ENCODE measurements at regions not wholly inside any gene's neighbourhood (a gene's known extent, or its start where the extent isn't known, plus 50 kb on each side); places are given as distances from the start of the nearest gene placed in this dataset.

DNA sequence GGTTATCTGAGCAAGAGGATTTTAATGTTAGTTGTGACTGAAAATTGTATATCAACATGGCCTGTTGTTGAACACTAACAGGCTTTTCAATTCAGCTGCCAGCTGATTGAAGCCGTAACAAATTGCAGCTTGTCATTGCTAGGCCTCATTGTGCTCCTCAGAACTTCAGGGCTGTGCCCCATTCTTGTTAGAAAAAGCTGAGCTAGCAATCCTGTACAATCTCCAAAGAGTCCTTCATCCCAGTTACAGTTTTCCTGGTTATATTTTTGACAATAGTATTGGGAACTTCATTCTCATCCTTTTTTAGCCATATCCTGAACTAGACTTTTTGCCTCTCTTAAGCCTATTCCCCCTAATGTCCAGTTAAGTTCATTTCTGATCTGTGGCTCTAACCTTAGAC is 564.1 kb upstream of the ATXN7L3B start:
- CTCF ChIA-PET = no interaction called here
- TF ChIP-seq, protein P1, sequence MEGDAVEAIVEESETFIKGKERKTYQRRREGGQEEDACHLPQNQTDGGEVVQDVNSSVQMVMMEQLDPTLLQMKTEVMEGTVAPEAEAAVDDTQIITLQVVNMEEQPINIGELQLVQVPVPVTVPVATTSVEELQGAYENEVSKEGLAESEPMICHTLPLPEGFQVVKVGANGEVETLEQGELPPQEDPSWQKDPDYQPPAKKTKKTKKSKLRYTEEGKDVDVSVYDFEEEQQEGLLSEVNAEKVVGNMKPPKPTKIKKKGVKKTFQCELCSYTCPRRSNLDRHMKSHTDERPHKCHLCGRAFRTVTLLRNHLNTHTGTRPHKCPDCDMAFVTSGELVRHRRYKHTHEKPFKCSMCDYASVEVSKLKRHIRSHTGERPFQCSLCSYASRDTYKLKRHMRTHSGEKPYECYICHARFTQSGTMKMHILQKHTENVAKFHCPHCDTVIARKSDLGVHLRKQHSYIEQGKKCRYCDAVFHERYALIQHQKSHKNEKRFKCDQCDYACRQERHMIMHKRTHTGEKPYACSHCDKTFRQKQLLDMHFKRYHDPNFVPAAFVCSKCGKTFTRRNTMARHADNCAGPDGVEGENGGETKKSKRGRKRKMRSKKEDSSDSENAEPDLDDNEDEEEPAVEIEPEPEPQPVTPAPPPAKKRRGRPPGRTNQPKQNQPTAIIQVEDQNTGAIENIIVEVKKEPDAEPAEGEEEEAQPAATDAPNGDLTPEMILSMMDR (conservative IDR thresholded peaks at IDR 0.05) = no peak
- no peak for TF ChIP-seq EZH2 (IDR thresholded peaks at IDR 0.05; ENCODE audit: low read depth)

DNA sequence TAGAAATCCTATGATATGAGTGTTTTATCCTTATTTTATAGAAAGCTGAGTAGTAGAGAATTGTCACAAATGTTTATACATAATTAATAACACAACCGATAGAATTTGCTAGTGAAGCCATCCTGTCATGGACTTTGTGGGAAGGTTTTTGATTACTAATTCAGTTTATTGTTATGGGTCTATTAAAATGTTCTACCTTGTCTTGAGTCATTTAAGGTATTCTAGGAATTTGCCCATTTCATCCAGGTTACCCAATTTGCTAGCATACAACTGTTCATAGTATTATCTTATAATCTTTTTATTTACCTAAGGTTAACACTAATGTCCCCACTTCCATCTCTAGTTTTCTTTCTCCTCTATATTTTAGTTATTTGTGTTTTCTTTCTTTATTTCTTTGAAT is 553.1 kb upstream of the ATXN7L3B start:
- no peaks in the 10 kb centered on the region for H3F3A ChIP-seq (ENCODE audit: insufficient read depth, low read depth)
- intact Hi-C loops (cut with micrococcal nuclease; ENCODE audit: unreplicated experiment) = no loop called here
- no peak overlapping the region for H2AFZ ChIP-seq
- ChIA-PET CTCF (no interaction called here), POLR2A (ENCODE audit: unreplicated experiment) (no interaction called here)
- H3K27me3 ChIP-seq (ENCODE audit: insufficient read depth, low read depth) = no peaks in the 10 kb centered on the region
- no peaks in the 10 kb centered on the region for H3K36me3 ChIP-seq (ENCODE audit: low read depth)
- H3K4me3 ChIP-seq = no peak overlapping the region
- no peaks in the 10 kb centered on the region for H3K9me3 ChIP-seq (ENCODE audit: insufficient read depth, low read depth)
- TF ChIP-seq, protein P1 (conservative IDR thresholded peaks at IDR 0.05) = no peak
- no peak for TF ChIP-seq EZH2 (IDR thresholded peaks at IDR 0.05; ENCODE audit: low read depth)
- no peaks in the 10 kb centered on the region for H3K79me2 ChIP-seq (ENCODE audit: low read depth)
- no peak for DNase-seq
- no peak overlapping the region for H3K27ac ChIP-seq
- H4K20me1 ChIP-seq (ENCODE audit: insufficient read depth) = no peaks in the 10 kb centered on the region
- BruUV-seq (replicated peaks) = no TSS peak
- no peaks in the 10 kb centered on the region for H3K9me2 ChIP-seq (ENCODE audit: insufficient read depth)
- H3K4me1 ChIP-seq (replicated peaks; ENCODE audit: insufficient read depth) = no peaks in the 10 kb centered on the region
- H3K4me2 ChIP-seq = no peak overlapping the region

More for the DNA sequence above, 564.1 kb upstream of the ATXN7L3B start:
- POLR2A ChIA-PET (ENCODE audit: unreplicated experiment) = no interaction called here
- no peaks in the 10 kb centered on the region for H3F3A ChIP-seq (ENCODE audit: insufficient read depth, low read depth)
- H3K9me2 ChIP-seq (ENCODE audit: insufficient read depth) = no peaks in the 10 kb centered on the region
- no peaks in the 10 kb centered on the region for H3K79me2 ChIP-seq (ENCODE audit: low read depth)
- intact Hi-C loops (cut with micrococcal nuclease; ENCODE audit: unreplicated experiment) = no loop called here
- no peak overlapping the region for H3K4me3 ChIP-seq
- H3K9me3 ChIP-seq (ENCODE audit: insufficient read depth, low read depth) = no peaks in the 10 kb centered on the region
- no peaks in the 10 kb centered on the region for H3K36me3 ChIP-seq (ENCODE audit: low read depth)
- no peak overlapping the region for H3K27ac ChIP-seq
- H3K4me2 ChIP-seq = no peak overlapping the region
- no peaks in the 10 kb centered on the region for H4K20me1 ChIP-seq (ENCODE audit: insufficient read depth)
- no peak for DNase-seq
- H3K4me1 ChIP-seq (replicated peaks; ENCODE audit: insufficient read depth) = no peaks in the 10 kb centered on the region
- H3K27me3 ChIP-seq (ENCODE audit: insufficient read depth, low read depth) = no peaks in the 10 kb centered on the region
- no TSS peak for BruUV-seq (replicated peaks)
- no peak overlapping the region for H2AFZ ChIP-seq

DNA sequence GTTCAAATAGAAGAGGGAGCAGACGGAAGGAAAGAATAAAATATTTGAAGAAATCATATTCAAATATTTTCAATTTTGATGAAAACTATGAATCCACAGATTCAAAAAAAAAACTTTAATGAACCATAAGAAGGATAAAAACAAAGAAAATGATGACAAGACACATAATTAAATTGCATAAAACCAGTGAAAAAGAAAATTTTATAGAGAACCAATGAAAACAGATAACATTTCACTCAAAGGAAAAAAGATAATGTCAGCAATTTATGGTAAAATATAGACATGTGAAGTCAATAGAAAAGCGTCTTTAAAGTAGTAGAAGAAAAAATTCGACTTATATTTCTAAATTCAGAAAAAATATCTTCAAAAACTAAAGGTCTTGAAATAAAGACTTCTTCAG is 546.5 kb upstream of the ATXN7L3B start:
- no peaks in the 10 kb centered on the region for H3K9me3 ChIP-seq (ENCODE audit: insufficient read depth, low read depth)
- no peak overlapping the region for H3K4me2 ChIP-seq
- H3K79me2 ChIP-seq (ENCODE audit: low read depth) = no peaks in the 10 kb centered on the region
- H3K9me2 ChIP-seq (ENCODE audit: insufficient read depth) = no peaks in the 10 kb centered on the region
- TF ChIP-seq, protein P1 (conservative IDR thresholded peaks at IDR 0.05) = no peak
- TF ChIP-seq EZH2 (IDR thresholded peaks at IDR 0.05; ENCODE audit: low read depth) = no peak
- no peak for DNase-seq
- no peaks in the 10 kb centered on the region for H3K27me3 ChIP-seq (ENCODE audit: insufficient read depth, low read depth)
- no peak overlapping the region for H3K4me3 ChIP-seq
- no peaks in the 10 kb centered on the region for H3K4me1 ChIP-seq (replicated peaks; ENCODE audit: insufficient read depth)
- H3K27ac ChIP-seq = no peak overlapping the region
- no peaks in the 10 kb centered on the region for H3F3A ChIP-seq (ENCODE audit: insufficient read depth, low read depth)
- ChIA-PET POLR2A (ENCODE audit: unreplicated experiment) (no interaction called here), CTCF (no interaction called here)
- no TSS peak for BruUV-seq (replicated peaks)
- intact Hi-C loops (cut with micrococcal nuclease; ENCODE audit: unreplicated experiment) = no loop called here
- no peaks in the 10 kb centered on the region for H4K20me1 ChIP-seq (ENCODE audit: insufficient read depth)
- H2AFZ ChIP-seq = no peak overlapping the region
- no peaks in the 10 kb centered on the region for H3K36me3 ChIP-seq (ENCODE audit: low read depth)
